AG09319 (cell line): ENCODE measurements at regions not wholly inside any gene's neighbourhood (a gene's known extent, or its start where the extent isn't known, plus 50 kb on each side); places are given as distances from the start of the nearest gene placed in this dataset.
"Not testable (repeated sequence)": the region's sequence is repeated elsewhere in the genome, so short reads cannot be mapped to it uniquely, and the experiment has no call there.

Experiments used
- DNase-seq: peaks from one replicate; pipeline ENCODE4 v3.0.0-alpha.2; 2010; ENCODE audit warnings: low read depth; ENCODE audit errors: extremely low read depth
- TF ChIP-seq, protein P1 (sequence below): IDR thresholded peaks from 2 replicates; pipeline ENCODE4 v1.5.1; 2011; ENCODE audit warnings: low read depth, mild to moderate bottlenecking, inconsistent platforms, low read length, moderate library complexity

DNA sequence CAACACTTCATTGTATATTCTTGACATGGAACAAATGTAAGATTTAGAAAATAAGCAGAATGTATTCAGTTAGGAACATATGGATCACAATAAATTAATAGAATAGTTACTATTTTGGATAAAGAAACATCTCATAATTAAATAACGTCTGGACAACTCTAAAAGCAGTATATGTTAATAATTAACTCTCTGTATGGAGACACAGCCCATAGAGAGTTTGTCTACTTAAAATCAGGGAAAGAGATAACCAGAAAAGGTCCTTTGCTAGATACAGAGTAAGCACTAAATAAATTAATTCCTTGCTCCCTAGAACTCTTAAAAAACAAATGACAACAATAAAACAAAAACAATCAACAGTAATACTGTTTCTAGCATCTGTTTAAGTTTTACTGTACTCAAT lies 184.4 kb upstream of the THSD7A start:
- TF ChIP-seq, protein P1, sequence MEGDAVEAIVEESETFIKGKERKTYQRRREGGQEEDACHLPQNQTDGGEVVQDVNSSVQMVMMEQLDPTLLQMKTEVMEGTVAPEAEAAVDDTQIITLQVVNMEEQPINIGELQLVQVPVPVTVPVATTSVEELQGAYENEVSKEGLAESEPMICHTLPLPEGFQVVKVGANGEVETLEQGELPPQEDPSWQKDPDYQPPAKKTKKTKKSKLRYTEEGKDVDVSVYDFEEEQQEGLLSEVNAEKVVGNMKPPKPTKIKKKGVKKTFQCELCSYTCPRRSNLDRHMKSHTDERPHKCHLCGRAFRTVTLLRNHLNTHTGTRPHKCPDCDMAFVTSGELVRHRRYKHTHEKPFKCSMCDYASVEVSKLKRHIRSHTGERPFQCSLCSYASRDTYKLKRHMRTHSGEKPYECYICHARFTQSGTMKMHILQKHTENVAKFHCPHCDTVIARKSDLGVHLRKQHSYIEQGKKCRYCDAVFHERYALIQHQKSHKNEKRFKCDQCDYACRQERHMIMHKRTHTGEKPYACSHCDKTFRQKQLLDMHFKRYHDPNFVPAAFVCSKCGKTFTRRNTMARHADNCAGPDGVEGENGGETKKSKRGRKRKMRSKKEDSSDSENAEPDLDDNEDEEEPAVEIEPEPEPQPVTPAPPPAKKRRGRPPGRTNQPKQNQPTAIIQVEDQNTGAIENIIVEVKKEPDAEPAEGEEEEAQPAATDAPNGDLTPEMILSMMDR, result no peak
- DNase-seq, result no peak

- TF ChIP-seq, protein P1, result no peak
These were observed 185.0 kb upstream of the THSD7A start for GRCh38 chr7:12017046-12017445.

DNA sequence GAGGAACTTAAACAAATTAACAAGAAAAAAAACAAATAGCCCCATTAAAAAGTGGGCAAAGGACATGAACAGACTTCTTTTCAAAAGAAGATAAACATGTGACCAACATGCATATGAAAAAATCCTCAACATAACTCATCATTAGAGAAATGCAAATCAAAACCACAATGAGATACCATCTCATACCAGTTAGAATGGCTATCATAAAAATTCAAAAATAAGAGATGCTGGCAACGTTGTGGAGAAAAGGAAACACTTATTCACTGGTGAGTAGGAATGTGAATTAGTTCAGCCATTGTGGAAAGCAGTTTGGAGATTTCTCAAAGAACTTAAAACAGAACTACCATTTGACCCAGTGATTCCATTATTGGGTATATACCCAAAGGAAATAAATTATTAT lies 189.1 kb upstream of the TMEM106B start:
- not testable (repeated sequence) for DNase-seq

More at GRCh38 chr7:12017046-12017445, 185.0 kb upstream of the THSD7A start:
- DNase-seq, result no peak

GRCh38 chr7:12025246-12025645 lies 185.8 kb upstream of the TMEM106B start:
- TF ChIP-seq, protein P1, result no peak
- DNase-seq, result no peak

DNA sequence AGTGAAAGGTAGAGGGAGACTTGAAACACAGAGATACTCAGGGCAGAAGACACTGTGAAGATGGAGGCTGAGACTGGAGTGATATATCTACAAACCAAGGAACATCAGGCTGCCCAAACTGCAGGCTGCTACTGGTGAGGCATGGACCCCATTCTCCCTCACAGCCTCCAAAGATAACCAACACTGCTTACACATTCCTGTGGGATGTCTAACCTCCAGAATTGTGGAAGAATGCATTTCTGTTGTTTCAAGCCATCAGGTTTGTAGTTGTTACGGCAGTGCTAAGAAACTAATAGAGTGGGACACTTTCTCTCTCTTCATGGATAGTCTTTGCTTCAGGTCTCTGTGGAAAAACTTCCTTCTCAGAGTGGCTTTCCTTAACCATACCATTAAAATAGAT lies 182.6 kb upstream of the TMEM106B start:
- no peak for DNase-seq
- TF ChIP-seq, protein P1, result no peak

DNA sequence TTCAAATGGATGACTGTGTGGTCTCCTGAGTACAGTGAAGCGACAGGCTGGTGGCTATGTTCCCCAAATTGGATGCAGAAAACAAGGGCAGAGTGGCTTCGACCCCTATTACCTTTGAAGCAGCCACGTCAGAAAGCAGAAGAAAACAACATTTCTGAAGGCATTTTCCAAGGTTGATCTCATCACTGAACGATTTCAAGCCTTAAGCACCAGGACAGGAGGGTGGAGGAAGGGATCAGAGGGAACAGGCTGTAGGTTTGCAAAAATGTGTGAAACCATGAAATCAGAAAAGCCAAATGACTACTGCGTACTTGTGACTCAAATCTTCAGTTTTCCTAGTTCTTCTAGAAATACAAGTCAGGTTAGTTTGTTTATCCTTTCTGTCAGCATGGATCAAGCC lies 181.0 kb upstream of the TMEM106B start:
- DNase-seq, result no peak
- TF ChIP-seq, protein P1, result no peak

- TF ChIP-seq, protein P1, result no peak
- DNase-seq, result no peak
These were observed 179.9 kb upstream of the TMEM106B start for GRCh38 chr7:12031186-12031585.

GRCh38 chr7:12031638-12032037 lies 179.5 kb upstream of the TMEM106B start:
- TF ChIP-seq, protein P1, result no peak
- no peak for DNase-seq
